SK-N-SH (cell line): ENCODE measurements at regions not wholly inside any gene's neighbourhood (a gene's known extent, or its start where the extent isn't known, plus 50 kb on each side); places are given as distances from the start of the nearest gene placed in this dataset.

Source experiments
- CTCF ChIP-seq: fragments of 200-600 bp; sonication (generic); IDR thresholded peaks from 2 replicates; pipeline ENCODE4 v1.6.1; 2017; ENCODE audit warnings: antibody characterized with exemption, mild to moderate bottlenecking, moderate library complexity
- EZH2phosphoT487 ChIP-seq: fragments of 200-600 bp; sonication (generic); IDR thresholded peaks from 2 replicates; pipeline ENCODE4 v1.6.1; 2017; ENCODE audit warnings: low read depth, mixed run types, mild to moderate bottlenecking, antibody characterized with exemption, moderate library complexity, borderline replicate concordance
- GABPA ChIP-seq: IDR thresholded peaks from 2 replicates; pipeline ENCODE4 v1.4.0; 2012; ENCODE audit warnings: low read depth, mild to moderate bottlenecking
- JUND ChIP-seq: IDR thresholded peaks from 2 replicates; pipeline ENCODE4 v1.4.0; 2012

- TF ChIP-seq JUND (peak; percentile 95), CTCF (no peak), GABPA (0 out of 2 replicates have a peak, but pooled peaks have one; percentile 29), EZH2phosphoT487 (no peak)
Observed at GRCh38 chr5:125326150-125326510, 579.7 kb upstream of the ZNF608 start.
